GM19328 (cell line): ENCODE measurements at regions not wholly inside any gene's neighbourhood (a gene's known extent, or its start where the extent isn't known, plus 50 kb on each side); places are given as distances from the start of the nearest gene placed in this dataset.
"Not testable (repeated sequence)": the region's sequence is repeated elsewhere in the genome, so short reads cannot be mapped to it uniquely, and the experiment has no call there.

Source experiments
- ATAC-seq: cut with Tn5 transposase; IDR thresholded peaks from one replicate; pipeline ENCODE4 v1.9.1; 2021; ENCODE audit warnings: mild to moderate bottlenecking, moderate library complexity; ENCODE audit not compliant: unreplicated experiment

GRCh38 chr5:98030273-98030672, 743.2 kb upstream of the RGMB start:
- not testable (repeated sequence) for ATAC-seq

GRCh38 chr5:98031036-98031435, 742.4 kb upstream of the RGMB start:
- not testable (repeated sequence) for ATAC-seq

- ATAC-seq: no peak
These were observed 742.0 kb upstream of the RGMB start for GRCh38 chr5:98031496-98031895.

- ATAC-seq: no peak
These were observed 741.5 kb upstream of the RGMB start for GRCh38 chr5:98031926-98032325.

GRCh38 chr5:98041661-98042060, 731.8 kb upstream of the RGMB start:
- ATAC-seq: no peak

GRCh38 chr5:98042521-98042920, 730.9 kb upstream of the RGMB start:
- ATAC-seq: no peak

GRCh38 chr5:98042961-98043360, 730.5 kb upstream of the RGMB start:
- no peak for ATAC-seq

GRCh38 chr5:98050583-98050982, 722.9 kb upstream of the RGMB start:
- no peak for ATAC-seq

GRCh38 chr5:98053170-98053569, 720.3 kb upstream of the RGMB start:
- ATAC-seq: no peak

GRCh38 chr5:98060148-98060547, 713.3 kb upstream of the RGMB start:
- no peak for ATAC-seq

- ATAC-seq: no peak
These were observed 709.3 kb upstream of the RGMB start for GRCh38 chr5:98064118-98064685.

GRCh38 chr5:98065261-98065909, 708.1 kb upstream of the RGMB start:
- no peak for ATAC-seq

GRCh38 chr5:98066910-98067309, 706.6 kb upstream of the RGMB start:
- no peak for ATAC-seq

GRCh38 chr5:98069876-98070512, 703.5 kb upstream of the RGMB start:
- ATAC-seq: no peak

- ATAC-seq: no peak
These were observed 700.5 kb upstream of the RGMB start for GRCh38 chr5:98072921-98073320.

- no peak for ATAC-seq
These were observed 697.0 kb upstream of the RGMB start for GRCh38 chr5:98076501-98076900.

- no peak for ATAC-seq
These were observed 687.9 kb upstream of the RGMB start for GRCh38 chr5:98085593-98085992.

- no peak for ATAC-seq
These were observed 678.4 kb upstream of the RGMB start for GRCh38 chr5:98095072-98095471.

- ATAC-seq: no peak
These were observed 677.3 kb upstream of the RGMB start for GRCh38 chr5:98096155-98096554.

GRCh38 chr5:98099448-98100105, 673.9 kb upstream of the RGMB start:
- no peak for ATAC-seq

- no peak for ATAC-seq
These were observed 672.3 kb upstream of the RGMB start for GRCh38 chr5:98101131-98101530.

- ATAC-seq: no peak
These were observed 670.5 kb upstream of the RGMB start for GRCh38 chr5:98102936-98103335.
